ENCODE measurements at regions not wholly inside any gene's neighbourhood (a gene's known extent, or its start where the extent isn't known, plus 50 kb on each side); places are given as distances from the start of the nearest gene placed in this dataset.

DNA sequence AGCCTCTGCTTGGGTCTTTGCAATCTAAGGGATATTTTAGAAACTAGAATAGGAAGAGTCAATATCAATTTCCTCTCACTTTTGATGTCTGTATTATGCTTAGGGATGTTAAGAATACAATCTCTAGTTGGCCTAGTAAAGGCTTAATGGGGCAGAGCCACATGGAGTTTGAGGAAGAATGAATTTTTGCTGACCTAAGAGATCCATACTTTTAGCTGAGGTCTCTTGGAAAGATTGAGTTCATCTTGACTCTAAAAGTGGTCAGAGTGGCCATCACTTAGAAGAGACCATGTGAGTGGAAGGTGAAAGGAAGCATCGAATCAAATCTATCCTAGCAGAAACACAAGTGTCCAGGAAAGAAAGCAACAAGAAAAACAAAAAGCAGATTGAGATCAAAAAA, 92.2 kb upstream of the SLC28A3 start:
- no peak for TF ChIP-seq GATA3 (IDR thresholded peaks at IDR 0.05; ENCODE audit: low read depth, low read length)
- no peak for TF ChIP-seq GATA2 (IDR thresholded peaks at IDR 0.05; ENCODE audit: low read depth, low read length)

DNA sequence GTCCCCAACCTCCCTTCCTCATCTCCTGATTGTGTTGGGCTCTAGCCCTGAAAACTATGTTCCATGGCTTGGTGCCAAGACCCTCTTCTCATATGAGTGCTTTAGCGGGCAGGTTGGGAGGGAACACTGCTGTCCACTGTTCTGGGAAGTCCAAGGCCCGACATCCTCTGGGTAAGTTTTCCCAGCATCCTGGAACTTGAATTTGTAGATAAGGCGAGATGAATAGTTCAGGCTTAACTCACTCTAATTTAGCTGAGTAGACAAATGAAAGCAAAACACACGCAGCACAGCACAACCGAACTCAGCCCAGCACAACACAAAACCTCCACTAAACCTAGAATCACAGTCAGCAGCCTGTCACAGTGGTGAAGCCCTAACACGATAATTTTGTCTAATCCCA, 95.3 kb upstream of the SLC28A3 start:
- no peak for TF ChIP-seq GATA3 (IDR thresholded peaks at IDR 0.05; ENCODE audit: low read depth, low read length)
- TF ChIP-seq GATA2 (IDR thresholded peaks at IDR 0.05; ENCODE audit: low read depth, low read length), result no peak

DNA sequence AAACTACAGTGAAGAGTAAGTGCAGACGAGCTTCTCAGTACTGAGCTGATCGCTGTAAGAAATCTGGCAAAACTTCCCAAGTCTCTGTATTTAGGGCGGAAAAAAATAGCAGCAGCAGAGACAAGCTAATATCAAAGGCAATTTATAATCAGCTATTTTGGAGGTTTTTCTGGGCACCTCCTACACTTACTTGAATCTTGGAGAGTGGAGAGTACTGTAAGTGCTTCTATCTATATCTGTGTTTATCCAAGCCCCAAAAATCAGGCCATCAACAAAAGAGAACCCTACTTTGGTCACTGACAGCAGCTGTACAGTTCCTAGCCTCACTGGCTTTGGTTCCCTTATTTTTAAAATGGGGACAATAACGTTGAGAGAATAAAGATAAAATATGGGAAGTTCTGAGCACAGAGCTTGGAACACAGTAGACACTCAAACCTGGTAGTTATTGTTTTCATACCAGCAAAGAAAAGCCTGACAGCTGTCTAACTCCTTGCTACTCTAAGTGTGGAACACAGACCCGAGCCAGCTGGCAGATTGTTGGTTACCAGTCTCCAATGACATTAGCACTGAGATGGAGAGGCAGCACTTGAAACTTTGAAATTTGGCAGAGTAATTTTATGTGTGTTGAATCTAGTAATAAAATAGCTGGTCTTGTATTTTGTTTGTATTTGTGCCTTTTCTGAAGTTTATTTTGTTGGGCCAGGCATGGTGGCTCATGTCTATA, 96.0 kb upstream of the SLC28A3 start:
- TF ChIP-seq GATA2 (IDR thresholded peaks at IDR 0.05; ENCODE audit: low read depth, low read length) (no peak), GATA3 (IDR thresholded peaks at IDR 0.05; ENCODE audit: low read depth, low read length) (no peak)

DNA sequence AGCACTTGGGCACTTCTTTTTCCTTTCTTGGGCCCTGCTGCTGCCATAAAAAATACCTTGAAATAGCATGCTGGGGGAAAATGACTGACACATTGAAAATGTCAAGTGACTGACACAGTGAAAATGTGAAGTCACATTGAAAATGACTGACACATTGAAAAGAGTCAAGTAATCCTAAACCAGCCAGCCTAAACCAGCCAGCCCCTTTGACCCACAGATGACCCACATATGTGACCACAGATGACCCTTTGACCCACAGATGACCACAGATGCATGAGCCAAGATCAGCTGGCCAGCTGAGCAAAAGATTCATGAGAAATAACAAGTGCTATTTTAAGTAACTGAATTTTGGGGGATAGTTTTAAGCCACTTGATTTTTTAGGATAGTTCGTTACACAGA, 97.8 kb upstream of the SLC28A3 start:
- TF ChIP-seq GATA2 (IDR thresholded peaks at IDR 0.05; ENCODE audit: low read depth, low read length) (no peak), GATA3 (IDR thresholded peaks at IDR 0.05; ENCODE audit: low read depth, low read length) (no peak)

DNA sequence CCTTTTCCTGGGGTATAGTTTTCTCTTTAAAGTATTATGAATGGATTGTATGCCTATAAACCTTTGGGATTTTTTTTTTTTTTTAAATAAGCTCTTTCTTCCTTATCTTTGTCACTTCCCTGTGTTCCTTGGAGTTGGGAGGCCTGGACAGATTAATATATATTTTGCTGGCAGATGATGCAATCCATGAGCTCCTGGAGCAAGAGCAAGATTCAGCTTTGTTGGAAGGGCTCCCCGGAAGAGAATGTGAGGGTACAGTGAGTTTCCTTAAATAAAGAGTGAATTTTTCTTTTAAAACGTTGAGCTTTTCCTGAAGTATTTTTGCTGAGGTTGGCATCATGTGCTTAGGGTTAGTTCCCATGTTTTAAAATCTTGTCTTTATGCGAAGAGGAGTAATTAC, 98.7 kb upstream of the SLC28A3 start:
- no peak for TF ChIP-seq GATA2 (IDR thresholded peaks at IDR 0.05; ENCODE audit: low read depth, low read length)
- no peak for TF ChIP-seq GATA3 (IDR thresholded peaks at IDR 0.05; ENCODE audit: low read depth, low read length)

DNA sequence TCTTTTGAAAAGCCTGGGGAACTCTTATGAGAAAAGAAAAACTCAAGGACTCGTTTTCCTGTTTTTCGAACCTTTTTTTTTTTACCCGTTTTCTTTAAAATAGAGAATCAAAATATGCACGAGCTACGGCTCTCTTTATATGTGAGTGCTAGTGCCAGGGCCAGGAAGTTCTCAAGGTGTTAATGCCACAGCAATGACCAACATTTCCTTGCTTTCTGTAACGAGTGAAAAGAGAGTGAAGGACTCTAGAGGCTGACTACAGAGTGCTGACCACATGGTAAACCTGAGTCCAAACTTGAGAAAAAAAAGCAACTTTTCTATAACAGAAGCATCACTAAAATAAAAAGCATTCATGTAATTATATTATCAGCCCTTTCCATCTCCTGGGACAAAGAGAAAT, 102.2 kb upstream of the SLC28A3 start:
- TF ChIP-seq GATA2 (IDR thresholded peaks at IDR 0.05; ENCODE audit: low read depth, low read length), result no peak
- no peak for TF ChIP-seq GATA3 (IDR thresholded peaks at IDR 0.05; ENCODE audit: low read depth, low read length)

DNA sequence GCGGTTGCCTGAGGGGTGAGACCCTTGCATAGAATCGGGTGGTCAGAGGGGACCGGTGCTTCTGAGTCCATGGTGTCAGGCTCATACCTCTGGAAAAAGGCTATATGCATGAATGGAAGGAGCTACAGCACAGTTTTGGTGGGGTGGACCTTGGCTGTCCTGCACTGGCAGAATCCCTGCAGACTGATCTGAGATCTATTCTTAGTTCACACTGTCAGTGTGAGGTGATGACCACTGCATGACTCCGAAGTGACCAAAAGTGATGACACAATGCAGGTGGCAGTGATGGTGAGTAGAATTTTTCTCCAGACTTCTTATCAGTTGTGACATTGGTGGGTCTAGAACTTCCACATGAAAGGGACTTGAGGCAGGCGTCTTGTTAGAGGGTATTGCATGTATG, 105.2 kb upstream of the SLC28A3 start:
- TF ChIP-seq GATA2 (IDR thresholded peaks at IDR 0.05; ENCODE audit: low read depth, low read length), result no peak
- no peak for TF ChIP-seq GATA3 (IDR thresholded peaks at IDR 0.05; ENCODE audit: low read depth, low read length)

DNA sequence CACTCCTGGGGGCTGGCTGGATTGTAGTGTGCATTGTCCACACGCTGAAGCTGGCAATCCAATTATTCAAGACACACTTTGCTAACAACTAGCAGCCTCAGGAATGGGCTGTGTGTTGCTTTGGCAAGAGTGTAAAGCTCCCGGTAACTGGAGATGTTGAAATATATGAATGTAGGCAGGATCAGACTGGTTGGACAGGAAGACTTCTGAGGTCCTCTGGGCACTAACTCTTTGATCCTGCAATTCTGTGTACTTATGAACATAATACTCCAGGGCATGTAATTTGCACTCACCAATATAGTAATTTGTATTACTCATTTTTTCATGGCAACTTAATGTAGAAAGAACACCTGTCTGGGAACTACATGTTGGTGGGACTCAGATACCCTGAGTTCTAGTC, 106.7 kb upstream of the SLC28A3 start:
- no peak for TF ChIP-seq GATA2 (IDR thresholded peaks at IDR 0.05; ENCODE audit: low read depth, low read length)
- TF ChIP-seq GATA3 (IDR thresholded peaks at IDR 0.05; ENCODE audit: low read depth, low read length), result no peak

DNA sequence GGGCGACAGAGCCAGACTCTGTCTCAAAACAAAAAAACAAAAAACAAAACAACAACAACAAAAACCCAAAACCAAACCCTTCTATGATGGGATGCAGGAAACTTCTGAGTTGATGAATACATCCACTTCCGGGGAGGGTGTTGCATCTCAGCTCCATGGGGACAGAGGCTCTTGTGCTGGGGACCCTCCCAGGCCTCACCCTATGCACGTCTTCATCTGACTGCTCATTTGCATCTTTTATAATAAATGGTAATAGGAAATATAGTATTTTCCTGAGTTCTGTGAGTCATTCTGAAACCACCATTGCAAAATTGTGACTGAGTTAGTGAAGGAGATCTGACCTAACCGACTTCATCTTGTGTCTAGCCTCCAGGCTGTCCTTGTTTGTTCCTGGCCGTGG, 109.5 kb upstream of the SLC28A3 start:
- no peak for TF ChIP-seq GATA3 (IDR thresholded peaks at IDR 0.05; ENCODE audit: low read depth, low read length)

DNA sequence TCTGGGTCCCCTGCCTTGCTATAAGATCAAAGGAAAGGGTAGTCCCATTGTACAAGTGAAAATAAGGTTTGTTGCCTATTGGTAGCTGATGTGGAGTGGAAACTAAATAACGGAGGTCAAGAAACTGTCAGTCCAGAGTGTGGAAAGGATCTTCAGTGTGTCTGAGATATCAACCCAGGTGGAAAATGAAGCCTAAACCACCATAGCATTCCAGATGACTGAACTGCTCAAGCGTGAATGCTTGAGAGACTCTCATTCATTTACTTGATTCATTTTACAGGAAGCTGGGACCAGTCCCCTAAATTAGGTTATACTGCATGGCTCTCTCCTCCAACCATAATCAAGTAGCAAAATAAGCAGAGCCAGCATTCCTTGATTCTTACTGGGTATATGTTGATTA, 116.0 kb upstream of the SLC28A3 start:
- TF ChIP-seq GATA2 (IDR thresholded peaks at IDR 0.05; ENCODE audit: low read depth, low read length) (no peak), GATA3 (IDR thresholded peaks at IDR 0.05; ENCODE audit: low read depth, low read length) (no peak)

DNA sequence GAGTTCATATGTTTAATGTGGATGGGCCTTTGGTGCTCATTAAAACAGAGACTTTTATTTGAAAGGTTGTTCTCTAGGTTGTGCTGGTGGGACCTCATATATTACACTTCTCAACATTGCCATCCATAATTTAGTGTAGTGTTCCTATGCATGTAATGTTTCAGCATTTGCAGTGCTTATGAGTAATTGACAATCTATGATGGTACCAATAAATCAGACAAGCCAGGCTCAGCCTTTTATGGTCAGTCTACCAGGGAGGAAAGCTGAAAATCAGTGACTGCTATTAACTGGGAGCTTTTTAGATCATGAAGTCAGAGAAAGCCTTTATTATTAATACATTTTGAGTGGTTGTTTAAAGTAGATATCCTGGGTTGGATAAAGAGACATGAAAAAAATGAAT, 120.1 kb upstream of the SLC28A3 start:
- no peak for TF ChIP-seq GATA3 (IDR thresholded peaks at IDR 0.05; ENCODE audit: low read depth, low read length)
- TF ChIP-seq GATA2 (IDR thresholded peaks at IDR 0.05; ENCODE audit: low read depth, low read length), result no peak

DNA sequence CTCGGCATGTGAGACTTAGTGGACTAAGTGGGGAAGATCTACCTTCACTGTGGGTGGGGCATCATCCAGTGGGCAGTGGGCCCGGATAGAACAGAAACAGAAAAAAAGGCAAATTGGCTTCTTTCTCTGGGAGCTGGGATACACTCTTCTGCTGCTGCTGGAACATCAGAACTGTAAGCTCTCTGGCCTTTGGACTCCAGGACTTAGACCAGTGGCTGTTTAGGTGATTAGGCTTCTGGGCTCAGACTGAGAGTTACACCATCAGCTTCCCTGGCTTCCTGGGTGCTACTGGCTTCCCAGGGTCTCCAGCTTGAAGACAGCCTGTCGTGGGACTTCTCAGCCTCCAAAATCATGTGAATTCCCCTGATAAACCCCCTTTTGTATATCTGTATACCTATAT, 122.7 kb upstream of the SLC28A3 start:
- TF ChIP-seq GATA3 (IDR thresholded peaks at IDR 0.05; ENCODE audit: low read depth, low read length), result no peak
- TF ChIP-seq GATA2 (IDR thresholded peaks at IDR 0.05; ENCODE audit: low read depth, low read length), result no peak

DNA sequence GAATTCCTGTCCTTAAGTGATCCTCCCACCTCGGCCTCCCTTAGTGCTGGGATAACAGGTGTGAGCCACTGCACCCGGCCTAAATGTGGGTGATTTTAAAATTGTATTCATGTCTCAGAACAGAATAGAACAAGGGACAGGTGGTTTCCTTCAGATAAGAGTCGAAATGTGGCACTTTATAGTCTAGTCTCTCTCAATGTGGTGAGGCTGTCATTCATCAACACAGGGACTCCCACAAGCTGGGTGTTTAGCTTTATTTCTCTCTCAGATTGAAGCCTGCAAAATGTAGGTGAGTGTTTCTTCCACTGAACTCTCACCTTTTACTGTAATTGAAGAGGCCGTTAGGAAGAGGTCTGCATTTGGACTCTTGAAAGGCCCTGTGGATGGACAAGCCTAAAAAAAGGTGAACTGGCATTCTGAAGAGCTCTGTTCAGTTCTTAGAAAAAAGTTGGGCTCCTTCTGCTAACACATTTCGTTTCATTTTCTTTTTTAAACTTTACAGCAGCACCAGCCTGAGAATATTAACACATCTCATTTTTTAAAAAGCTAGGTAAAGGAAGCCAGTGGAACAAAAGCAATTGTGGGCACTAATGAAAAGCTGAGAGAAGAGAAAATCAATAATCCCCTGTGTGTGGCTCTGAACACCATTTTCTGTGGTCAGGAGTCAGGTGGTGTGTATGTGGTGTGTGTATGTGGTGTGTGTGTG, 126.2 kb upstream of the SLC28A3 start:
- no peak for TF ChIP-seq GATA3 (IDR thresholded peaks at IDR 0.05; ENCODE audit: low read depth, low read length)
- no peak for TF ChIP-seq GATA2 (IDR thresholded peaks at IDR 0.05; ENCODE audit: low read depth, low read length)

DNA sequence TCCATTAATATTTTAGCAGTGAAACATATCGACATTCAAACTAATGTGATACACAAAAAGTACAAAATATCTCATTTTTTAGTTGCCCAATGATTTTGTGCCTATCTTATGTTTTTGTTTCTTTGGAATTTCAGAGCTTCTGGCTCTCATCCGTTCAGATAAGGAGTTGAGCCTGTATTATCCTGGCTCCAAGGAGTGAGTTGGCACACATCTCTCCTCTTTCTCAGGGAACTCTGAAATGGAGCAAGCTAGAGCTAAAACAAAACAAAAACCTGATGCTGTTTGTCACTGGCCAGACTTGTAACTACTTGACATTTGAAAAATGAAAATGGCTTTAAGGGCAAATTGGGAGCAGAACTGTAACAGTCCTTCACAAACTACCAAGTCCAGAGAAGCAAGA, 131.3 kb upstream of the SLC28A3 start:
- no peak for TF ChIP-seq GATA3 (IDR thresholded peaks at IDR 0.05; ENCODE audit: low read depth, low read length)
- TF ChIP-seq GATA2 (IDR thresholded peaks at IDR 0.05; ENCODE audit: low read depth, low read length), result no peak

DNA sequence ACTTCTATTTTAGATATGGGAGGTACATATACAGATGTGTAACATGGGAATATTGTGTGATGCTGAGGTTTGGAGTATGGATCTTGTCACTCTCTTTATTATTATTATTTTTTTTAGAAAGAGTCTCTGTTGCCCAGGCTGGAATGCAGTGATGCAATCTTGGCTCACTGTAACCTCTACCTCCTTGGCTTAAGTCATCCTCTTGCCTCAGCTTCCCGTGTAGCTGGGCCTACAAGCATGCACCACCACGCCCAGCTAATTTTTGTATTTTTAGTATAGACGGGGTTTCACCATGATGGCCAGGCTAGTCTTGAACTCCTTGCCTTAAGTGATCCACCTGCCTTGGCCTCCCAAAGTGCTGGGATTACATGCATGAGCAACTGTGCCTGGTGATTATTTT, 138.4 kb upstream of the SLC28A3 start:
- TF ChIP-seq GATA3 (IDR thresholded peaks at IDR 0.05; ENCODE audit: low read depth, low read length) (no peak), GATA2 (IDR thresholded peaks at IDR 0.05; ENCODE audit: low read depth, low read length) (no peak)
